Activated T-cell treated with anti-CD3 and anti-CD28 coated beads for 1 hour (primary cell): ENCODE measurements at regions not wholly inside any gene's neighbourhood (a gene's known extent, or its start where the extent isn't known, plus 50 kb on each side); places are given as distances from the start of the nearest gene placed in this dataset.

ENCODE experiments used
- DNase-seq: peaks from one replicate; pipeline ENCODE4 v3.0.0-alpha.2; 2020; ENCODE audit warnings: low read depth

DNA sequence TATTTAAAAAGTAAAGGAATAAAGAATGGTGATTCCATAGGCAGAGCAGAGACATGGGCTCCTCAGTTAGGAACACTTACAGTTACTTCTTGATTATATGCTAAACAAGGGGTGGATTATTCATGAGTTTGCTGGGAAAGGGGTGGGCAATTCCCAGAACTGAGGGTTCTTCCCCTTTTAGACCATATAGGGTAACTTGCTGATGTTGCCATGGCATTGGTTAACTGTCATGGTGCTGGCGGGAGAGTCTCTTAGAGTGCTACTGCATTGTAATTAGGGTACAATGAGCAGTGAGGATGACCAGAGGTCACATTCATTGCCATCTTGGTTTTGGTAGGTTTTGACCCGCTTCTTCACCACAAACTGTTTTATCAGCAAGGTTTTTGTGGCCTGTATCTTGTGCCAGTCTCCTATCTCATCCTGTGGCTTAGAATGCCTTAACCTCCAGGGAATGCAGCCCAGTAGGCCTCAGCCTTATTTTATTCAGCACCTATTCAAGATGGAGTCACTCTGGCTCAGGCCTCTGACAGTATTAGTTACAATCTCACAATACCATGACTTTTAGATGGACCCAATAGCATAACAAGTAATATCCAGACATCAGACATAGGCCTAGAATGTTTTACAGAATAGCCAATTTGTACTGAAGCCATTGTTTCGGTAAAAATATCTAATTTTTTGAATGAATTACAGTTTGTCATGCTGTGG lies 106.8 kb downstream of the ZBTB18 start:
- no peak for DNase-seq

DNA sequence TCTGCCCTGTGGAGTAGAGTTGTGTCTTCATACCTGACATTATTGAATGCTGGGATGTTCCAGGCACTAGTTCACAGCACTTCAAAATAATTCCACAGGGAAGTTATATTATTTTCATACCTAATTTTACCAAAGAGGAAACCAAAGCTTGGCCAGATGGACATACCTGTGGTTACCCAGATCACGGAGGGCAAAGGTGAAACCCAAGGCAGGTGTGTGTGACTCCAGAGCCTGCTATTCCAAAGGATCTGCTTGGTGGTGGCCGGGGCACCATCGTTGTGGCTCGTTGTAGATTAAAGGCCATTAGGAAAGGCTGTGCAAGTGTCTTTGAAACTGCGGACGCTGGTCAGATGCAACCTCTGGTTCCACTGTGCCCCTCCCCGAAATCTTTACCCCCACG lies 108.6 kb downstream of the ZBTB18 start:
- no peak for DNase-seq

DNA sequence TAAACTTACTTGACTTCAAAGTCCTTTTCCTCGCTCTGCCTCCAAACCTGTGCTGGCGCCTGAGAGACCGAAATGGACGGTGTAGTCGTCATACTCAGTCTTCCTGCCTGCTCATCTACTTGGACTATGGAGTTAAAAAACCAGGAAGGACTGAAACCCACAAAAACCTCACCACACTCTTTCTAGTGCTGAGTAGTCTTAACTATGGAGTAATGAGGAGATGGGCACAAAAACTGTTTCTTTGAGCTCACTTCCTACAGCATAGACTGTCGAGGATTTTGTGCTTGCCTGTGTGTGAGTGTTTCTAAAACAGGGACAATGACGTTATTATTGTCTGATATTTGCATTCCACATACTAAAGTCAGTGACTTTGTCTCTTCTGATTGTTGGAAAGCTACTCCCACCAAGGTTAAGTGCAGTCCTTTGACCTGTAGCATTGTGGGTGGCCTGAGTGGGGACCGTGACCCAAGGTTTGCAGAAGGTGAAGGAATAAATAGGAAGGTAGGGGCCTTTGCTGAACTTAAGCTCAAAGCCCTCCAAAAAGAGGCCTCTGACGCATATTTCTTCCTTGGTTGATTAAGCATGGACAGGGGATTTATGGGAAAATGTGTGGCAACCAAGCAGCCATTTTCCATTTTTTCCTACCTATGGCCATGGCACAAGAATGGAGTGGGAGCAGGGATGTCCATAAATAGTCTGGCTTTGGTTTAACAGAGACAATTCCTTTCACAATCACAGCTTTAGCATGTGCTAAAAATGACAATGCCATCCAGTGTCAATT lies 109.6 kb downstream of the ZBTB18 start:
- no peak for DNase-seq

DNA sequence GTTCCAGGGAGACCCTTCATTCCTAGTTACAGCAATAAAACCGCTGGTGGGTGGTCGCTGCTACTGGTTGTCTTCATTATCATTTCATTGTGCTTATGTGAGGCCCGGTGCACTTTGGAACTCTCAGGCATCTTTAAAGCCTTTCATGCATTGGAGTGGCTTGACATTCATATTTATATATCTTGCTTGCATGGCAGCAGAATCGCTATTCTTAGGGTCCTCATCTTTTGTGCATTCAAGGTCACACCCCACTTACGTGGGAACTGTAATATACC lies 110.1 kb downstream of the ZBTB18 start:
- no peak for DNase-seq

DNA sequence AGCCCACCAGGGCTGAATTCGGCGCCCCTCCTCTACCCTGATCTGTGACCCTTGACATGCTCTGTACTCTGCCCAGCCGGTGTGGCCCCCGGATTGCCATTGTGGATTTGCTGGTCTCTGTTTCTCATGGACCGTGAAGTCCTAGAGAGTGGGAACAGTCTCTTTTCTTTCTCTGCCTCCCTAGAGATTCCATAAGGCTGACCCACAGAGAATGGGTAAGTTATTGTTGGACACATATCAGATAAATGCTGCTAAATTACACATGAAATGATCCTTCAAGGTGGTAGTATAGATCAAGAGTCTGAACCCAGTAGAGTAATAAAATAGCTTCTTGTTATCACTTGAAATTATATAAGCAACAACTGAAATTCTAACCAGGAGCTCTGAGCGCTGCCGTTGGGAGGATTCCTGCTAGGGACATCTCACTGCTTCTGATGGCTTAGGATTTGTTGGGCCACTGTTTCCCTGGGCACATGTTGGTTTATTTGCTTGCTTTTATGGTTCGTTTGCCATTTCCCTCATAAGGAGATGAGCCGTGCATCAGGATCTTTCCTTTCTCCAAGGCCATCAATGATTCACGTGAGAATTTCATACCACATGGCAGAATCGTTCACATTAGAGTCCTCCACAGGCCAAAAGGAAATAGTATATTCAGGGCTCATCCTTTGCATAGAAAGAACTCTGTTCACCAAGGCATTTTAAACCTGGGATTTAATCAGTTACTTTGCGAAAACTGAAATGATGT lies 111.9 kb downstream of the ZBTB18 start:
- DNase-seq = no peak

DNA sequence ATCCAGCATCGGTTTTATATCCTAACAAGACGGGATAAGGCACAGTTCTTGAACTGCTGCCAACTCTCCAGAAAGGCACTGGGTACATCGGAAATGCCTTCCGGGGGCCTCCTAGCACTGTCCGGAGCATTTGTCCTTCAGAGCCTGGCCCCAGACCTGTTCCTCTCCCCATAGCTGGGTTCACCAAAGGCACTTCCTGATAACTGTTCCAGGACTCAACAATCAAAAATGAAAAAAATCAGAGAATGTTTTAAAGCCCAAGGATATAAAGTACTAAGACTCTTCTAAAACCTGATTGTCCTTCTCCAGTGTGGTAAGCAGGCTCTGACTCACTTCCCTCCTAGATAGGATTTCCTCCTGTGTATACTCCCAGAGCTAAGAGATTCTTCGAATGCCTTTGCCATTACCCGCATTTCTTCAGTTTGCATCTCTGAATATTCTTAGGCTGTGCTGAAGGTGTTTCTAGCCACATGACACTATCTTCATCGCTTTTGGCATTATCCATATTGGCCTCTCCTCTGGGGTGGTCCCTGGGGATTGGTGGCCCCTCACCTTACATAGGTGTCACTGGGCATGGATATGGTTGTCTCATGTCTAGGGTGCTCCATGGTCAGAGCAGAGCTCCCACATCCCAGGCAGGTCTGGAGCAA lies 112.9 kb downstream of the ZBTB18 start:
- no peak for DNase-seq

DNA sequence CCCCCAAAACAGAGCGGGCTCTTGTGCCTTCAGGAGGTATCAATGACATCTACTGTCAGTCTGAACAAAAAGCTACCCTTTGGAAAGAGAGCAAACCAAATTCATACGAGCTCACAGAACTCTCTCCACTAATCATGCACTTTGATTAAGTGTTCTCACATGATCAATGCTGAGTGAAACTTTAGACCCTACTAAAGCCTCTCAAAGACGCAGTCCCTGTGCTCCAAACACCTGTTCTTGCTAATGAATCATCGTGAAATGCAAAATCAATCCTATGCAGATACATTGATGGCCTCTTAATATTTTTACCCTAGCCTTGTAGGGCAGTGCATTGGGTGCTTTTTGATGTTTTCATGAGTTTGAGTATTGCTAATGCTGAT lies 113.4 kb downstream of the ZBTB18 start:
- DNase-seq = no peak

DNA sequence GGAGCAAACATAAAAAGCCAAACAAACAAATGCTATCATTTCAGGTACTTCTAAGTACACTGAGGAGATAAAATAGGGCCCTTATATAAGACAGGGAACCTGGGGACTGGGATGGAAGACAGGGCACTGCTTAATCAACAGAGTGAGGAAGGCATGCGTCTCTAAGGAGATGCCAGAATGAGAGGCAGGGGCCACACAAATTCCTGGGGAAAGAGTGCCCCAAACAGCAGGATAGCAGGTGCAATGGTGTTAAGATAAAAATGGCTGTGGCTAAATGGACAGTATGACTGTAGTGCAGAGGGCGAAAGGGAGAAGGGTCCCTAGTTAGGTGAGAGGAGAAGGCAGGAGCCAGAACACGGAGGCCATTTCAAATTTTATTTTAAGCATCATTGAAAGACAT lies 113.9 kb downstream of the ZBTB18 start:
- no peak for DNase-seq

DNA sequence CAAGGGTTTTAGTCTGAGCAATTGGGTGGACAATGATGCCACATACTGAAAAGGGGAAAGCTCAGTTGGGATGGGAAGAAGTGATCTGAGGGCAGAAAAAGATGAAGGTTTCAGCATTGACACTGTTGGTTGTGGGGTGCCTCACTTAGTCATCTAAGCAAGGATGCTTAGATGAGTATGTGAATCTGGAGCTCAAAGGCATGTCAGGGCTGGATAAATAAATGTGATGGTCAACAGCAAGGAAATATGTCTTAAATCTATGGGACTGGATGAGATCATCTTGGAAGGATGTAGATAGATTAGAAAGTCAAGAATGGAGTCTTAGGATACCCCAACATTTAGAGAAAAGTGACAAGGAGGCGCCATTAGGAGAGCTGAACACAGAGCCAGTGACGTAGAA lies 114.6 kb downstream of the ZBTB18 start:
- no peak for DNase-seq

DNA sequence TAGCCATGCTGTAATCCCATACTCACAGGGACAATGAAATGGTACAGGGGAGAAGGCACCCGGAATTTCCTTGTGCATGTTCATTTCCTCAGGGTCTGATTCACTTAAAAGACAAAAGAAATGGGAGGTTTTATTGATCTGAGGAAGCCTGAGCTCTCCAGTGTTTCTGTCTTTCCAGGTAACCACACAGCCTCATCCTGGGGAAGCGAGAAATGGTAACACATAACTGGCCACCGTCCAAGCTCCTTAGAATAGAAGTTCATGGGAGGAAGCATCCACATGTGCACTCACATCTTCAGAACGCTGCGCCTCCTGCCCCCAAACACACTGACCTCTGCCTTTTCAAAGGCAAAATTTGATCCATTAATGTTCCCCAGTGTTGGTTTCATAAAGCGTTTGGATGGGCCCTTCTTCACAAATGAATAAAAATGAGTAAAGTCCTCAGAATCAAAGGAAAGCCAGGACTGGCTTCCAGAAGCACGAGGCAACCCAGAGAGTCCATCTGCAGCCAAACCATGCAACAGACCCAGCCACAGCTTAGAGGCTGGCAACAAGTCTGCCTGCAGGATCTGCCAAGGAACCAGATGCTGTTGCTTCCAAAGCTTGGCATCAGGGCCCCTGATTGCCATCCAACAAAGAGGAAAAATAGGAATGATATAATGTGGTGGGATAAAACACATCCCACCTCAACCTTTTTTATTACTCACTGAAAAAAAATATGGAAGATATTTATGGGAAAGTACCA lies 120.3 kb downstream of the ZBTB18 start:
- DNase-seq = no peak

DNA sequence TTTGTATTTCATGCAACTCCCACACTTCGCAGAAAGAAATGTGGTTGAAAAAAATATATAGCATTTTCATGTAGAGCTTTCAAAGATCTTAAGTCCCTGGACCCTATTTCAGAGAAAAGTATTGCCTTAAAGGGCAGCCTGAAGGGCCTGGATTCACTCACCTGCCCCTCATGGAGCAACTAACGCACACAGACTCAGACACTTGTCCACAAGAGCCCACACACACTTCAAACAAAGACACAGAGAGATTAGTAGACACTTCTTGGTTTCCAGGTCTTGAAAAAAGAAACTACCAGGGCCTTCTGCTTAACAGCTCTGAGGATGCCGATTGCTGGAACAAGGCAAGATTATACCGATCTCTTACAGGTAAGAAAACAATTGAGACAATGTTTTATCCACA lies 122.2 kb downstream of the ZBTB18 start:
- DNase-seq = no peak

DNA sequence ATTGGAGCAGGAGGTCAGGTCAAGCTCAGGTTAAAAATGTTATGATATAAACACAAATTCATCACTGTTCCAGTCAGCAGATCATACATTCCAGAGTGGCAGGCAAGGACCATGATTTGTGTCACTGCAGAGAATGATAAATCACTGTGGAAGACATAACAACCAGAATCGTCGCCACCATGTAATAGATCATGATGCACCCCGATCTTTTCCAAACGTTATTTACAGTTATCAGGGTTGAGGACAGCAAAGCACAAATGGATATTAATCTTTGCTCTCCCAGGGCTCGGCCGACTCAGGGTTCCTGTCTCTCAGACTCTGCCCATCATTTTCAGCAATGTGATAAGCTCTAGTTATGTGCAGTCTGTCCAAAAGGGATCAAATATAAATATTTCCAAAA lies 122.7 kb downstream of the ZBTB18 start:
- no peak for DNase-seq

DNA sequence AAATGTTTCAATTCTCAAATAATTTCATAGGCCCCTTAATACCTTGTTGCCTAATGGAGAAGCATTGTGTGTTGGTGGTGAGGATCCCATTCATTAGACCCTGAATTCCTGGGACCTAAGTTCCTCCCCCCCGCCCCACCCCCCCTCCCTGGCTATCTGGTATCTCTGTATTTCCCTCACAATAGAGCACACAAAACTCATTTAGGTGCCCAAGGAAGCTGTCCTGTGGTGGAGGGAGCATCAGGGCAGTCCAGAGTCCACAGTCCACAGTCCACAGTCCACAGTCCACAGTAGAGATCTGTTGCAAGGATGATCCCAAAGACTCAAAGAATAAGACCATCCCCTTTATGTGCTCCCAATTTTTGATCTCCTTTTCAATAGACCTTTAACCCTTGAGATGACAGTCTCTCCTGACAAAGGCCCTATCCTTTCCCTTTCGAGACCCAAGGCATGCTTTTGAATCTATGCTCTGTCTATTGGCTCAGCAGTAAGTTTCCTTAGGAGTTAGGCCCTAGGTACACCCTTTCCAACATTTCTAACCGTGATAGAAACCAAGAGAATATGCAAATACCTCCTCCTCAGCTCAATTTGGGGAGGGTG lies 123.9 kb downstream of the ZBTB18 start:
- DNase-seq = no peak

DNA sequence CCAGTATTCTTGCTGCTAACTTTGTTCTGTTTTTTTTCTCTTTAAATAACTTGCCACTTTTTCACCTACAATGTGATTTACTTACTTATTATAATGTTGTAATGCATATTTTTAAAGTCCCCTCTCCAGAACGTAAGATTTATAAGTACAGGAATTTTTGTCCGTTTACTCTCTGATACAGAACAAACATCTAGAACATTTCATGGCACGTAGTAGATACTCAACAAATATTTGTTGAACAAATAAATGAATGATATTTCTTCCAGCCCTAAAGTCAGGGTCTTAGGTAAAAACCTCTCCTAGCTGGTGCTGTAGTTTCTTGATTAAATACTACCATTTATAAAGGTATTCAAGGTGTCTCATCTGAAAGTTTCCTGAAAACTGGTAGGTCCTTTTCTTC lies 125.1 kb downstream of the ZBTB18 start:
- no peak for DNase-seq

DNA sequence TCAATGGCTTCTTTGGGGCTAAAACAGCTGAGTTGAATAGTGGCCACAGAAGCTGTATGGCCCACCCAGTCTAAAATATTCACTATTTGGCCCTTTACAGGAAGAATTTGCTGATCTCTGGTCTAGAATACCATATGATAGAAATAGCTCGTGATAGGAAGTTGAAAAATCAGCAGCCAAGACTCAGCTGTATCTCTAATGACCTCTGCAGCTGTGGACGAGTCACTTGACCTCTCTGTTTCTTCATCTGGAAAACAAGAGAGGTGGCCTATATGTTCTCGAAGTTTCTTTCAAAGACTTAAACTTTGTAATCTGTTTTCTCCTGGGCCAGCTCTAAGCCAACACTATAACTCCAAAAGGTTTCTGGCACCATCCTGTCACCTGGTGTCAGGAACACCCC lies 129.2 kb downstream of the ZBTB18 start:
- DNase-seq = no peak

DNA sequence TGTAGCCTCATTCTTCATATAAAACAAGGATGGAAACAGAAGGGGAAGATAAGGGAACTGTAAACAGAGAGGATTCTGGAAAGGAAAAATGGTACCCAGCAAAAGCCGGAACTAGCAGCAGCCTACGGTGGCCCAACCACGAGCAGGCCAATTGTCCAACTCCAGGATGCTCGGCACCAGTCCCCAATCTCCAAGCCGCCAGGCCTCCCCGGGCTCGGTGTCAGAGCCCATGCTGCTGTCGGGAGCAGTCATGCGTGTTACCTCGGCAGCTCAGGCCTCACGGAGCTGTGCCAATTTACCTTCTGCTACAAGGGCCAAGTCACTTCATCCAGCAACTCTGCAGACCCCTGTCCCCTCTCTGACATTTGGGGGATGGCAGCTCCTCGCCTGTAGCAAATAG lies 130.8 kb downstream of the ZBTB18 start:
- DNase-seq = no peak

DNA sequence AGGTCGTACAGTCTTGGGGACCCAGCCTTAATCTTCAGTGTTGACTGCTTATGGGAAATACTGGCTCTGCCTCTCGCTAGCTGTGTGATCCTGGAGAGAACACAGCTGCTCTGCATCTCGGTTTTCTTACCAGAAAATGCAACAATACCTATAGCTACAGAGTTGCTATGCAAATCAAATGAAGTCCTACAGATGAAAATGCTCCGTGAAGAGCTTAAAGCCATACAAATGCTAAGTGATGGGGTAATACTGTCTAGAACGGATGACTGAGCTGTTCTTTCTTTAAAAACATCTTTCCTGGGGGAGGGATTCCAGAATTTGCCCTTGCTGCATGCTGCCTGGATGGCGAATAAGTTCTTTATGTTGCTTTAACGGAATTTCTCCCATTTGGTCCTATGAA lies 132.0 kb downstream of the ZBTB18 start:
- no peak for DNase-seq

DNA sequence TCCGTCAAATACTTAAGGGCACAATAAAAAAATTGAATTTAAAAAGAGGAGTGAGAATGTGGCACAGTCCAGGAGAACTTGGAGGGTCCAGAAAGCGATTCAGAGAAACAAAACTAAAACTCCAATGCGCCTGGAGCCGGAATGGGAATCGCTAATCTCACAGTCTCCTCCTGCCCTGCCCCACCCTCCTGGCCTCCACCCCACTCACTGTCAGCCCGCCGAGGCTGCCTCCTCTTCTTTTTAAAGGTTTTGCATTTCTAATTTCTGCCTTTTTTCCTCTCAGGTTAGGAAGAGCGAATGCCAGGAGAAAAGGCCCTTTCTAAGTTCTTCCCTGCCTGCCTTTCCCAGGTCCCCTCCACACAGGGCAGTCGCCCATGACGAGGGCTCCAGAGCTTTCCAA lies 135.3 kb downstream of the ZBTB18 start:
- DNase-seq = no peak

DNA sequence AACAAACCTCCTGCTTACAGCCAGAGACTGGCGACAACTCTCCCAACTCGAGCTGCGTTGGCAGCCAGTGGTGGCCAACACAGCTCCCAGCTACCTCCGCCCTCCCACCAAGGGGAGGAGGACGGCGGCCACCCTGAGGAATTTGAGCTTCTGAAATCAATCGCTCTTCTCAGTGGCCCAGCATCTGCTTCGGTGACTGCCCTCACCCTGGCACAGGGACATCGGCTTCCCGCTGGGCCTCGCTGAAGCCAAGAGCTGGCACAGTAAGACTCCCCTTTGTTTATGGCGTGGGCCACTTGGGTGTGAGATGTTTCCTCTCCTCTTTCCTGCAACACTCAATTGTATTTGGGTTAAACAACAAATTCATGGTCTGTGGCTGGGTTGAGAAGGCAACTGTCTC lies 136.2 kb downstream of the ZBTB18 start:
- DNase-seq = no peak

DNA sequence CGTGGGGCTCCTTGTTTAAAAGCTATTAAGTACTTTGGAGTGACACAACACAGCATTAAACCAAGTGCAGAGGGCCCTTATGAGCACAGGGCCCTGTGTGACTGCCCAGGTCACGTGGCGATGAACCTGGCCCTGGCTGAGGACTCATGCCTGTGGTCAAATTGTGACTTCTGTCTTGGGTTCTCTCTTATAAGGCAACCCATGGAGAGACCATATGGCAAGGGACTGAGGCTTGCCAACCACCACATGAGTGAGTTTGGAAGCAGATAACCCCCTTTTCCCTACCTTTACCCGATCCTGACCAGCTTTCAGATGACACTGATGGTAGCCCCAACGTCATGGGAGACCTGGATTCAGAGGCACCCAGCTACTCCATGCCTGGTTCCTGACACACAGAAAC lies 140.5 kb downstream of the ZBTB18 start:
- DNase-seq = no peak

DNA sequence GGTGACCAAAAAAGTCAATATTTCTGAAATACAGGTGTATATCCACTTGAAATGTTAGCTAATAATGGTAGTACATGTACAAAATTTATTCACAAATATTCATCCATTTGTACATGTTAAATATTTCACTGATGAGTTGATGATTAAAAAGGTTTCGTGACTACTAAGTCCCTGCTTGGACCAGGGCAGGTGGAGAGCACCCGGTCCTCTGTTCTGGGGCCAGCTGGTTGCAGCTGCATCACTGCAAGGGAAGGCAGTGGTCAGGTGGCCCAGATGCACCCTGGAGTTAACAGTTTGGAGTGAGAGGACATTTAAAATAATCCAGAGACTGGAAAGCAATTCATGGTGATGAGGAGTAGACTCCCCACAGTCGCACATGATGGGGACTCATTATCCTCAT lies 141.2 kb downstream of the ZBTB18 start:
- no peak for DNase-seq
